GM21786 (cell line): ENCODE measurements at regions not wholly inside any gene's neighbourhood (a gene's known extent, or its start where the extent isn't known, plus 50 kb on each side); places are given as distances from the start of the nearest gene placed in this dataset.
"Not testable (repeated sequence)": the region's sequence is repeated elsewhere in the genome, so short reads cannot be mapped to it uniquely, and the experiment has no call there.

Experiments used
- ATAC-seq: cut with Tn5 transposase; IDR thresholded peaks from one replicate; pipeline ENCODE4 v1.9.1; 2021; ENCODE audit not compliant: unreplicated experiment

GRCh38 chr6:102732898-102733297, 1339.4 kb downstream of the GRIK2 start:
- ATAC-seq, result no peak

GRCh38 chr6:102722086-102722485, 1328.6 kb downstream of the GRIK2 start:
- not testable (repeated sequence) for ATAC-seq

- no peak for ATAC-seq
Measured at GRCh38 chr6:102717737-102718456, 1324.4 kb downstream of the GRIK2 start.

- no peak for ATAC-seq
Measured at GRCh38 chr6:102717252-102717651, 1323.7 kb downstream of the GRIK2 start.

GRCh38 chr6:102701019-102701418, 1307.5 kb downstream of the GRIK2 start:
- ATAC-seq, result no peak

- ATAC-seq, result no peak
Measured at GRCh38 chr6:102686461-102686860, 1293.0 kb downstream of the GRIK2 start.

- no peak for ATAC-seq
Measured at GRCh38 chr6:102680413-102680812, 1286.9 kb downstream of the GRIK2 start.

GRCh38 chr6:102679865-102680264, 1286.4 kb downstream of the GRIK2 start:
- ATAC-seq, result no peak

- ATAC-seq, result no peak
Measured at GRCh38 chr6:102677225-102677624, 1283.7 kb downstream of the GRIK2 start.

- ATAC-seq, result no peak
Measured at GRCh38 chr6:102670735-102671134, 1277.2 kb downstream of the GRIK2 start.

GRCh38 chr6:102662851-102663250, 1269.3 kb downstream of the GRIK2 start:
- no peak for ATAC-seq

GRCh38 chr6:102660303-102660702, 1266.8 kb downstream of the GRIK2 start:
- no peak for ATAC-seq

- ATAC-seq, result no peak
Measured at GRCh38 chr6:102655823-102656222, 1262.3 kb downstream of the GRIK2 start.

- ATAC-seq, result no peak
Measured at GRCh38 chr6:102641426-102641825, 1247.9 kb downstream of the GRIK2 start.

GRCh38 chr6:102631921-102632320, 1238.4 kb downstream of the GRIK2 start:
- ATAC-seq, result no peak

GRCh38 chr6:102623201-102623600, 1229.7 kb downstream of the GRIK2 start:
- ATAC-seq, result no peak

GRCh38 chr6:102619585-102619984, 1226.1 kb downstream of the GRIK2 start:
- ATAC-seq, result no peak

- ATAC-seq, result no peak
Measured at GRCh38 chr6:102582569-102582968, 1189.1 kb downstream of the GRIK2 start.

- no peak for ATAC-seq
Measured at GRCh38 chr6:102581378-102582124, 1188.0 kb downstream of the GRIK2 start.

GRCh38 chr6:102571236-102571908, 1177.9 kb downstream of the GRIK2 start:
- ATAC-seq, result no peak

- no peak for ATAC-seq
Measured at GRCh38 chr6:102562713-102563112, 1169.2 kb downstream of the GRIK2 start.

GRCh38 chr6:102553214-102553613, 1159.7 kb downstream of the GRIK2 start:
- peak; percentile 52 for ATAC-seq
